Liver (tissue), 8 donors: ENCODE measurements at regions not wholly inside any gene's neighbourhood (a gene's known extent, or its start where the extent isn't known, plus 50 kb on each side); places are given as distances from the start of the nearest gene placed in this dataset.

Experiments used
- DNase-seq: peaks from one replicate; pipeline ENCODE4 v3.0.0-alpha.2; 2017; ENCODE audit warnings: low spot score
- H3K27ac ChIP-seq, 2 donors: one replicate each; pipeline ENCODE4 v1.7.0; 2013; ENCODE audit warnings: inconsistent platforms in 2 of 2, low read length in 2 of 2, control low read depth in 1 of 2, low read depth in 1 of 2, mild to moderate bottlenecking in 1 of 2
- H3K27me3 ChIP-seq, 4 donors: one replicate each; pipeline versions ENCODE4 v1.6.1 to v1.7.0; 2013; ENCODE audit warnings: low read length in 3 of 4, inconsistent platforms in 1 of 4, mild to moderate bottlenecking in 1 of 4, moderate library complexity in 1 of 4; ENCODE audit not compliant: control insufficient read depth in 4 of 4, insufficient read depth in 4 of 4
- H3K36me3 ChIP-seq, 4 donors: one replicate each; pipeline versions ENCODE4 v1.6.1 to v1.7.0; 2013; ENCODE audit warnings: low read length in 3 of 4, mild to moderate bottlenecking in 3 of 4, low read depth in 1 of 4, moderate library complexity in 1 of 4; ENCODE audit not compliant: control insufficient read depth in 4 of 4, insufficient read depth in 3 of 4
- H3K4me1 ChIP-seq, 4 donors: one replicate each; pipeline versions ENCODE4 v1.6.1 to v1.7.0; 2013; ENCODE audit warnings: low read length in 3 of 4, mild to moderate bottlenecking in 3 of 4, moderate library complexity in 1 of 4; ENCODE audit not compliant: control insufficient read depth in 4 of 4, insufficient read depth in 4 of 4
- H3K4me3 ChIP-seq, 3 donors: one replicate each; pipeline versions ENCODE4 v1.6.1 to v1.7.0; 2013; ENCODE audit warnings: low read length in 3 of 3, control low read depth in 1 of 3, low read depth in 1 of 3, mild to moderate bottlenecking in 1 of 3
- H3K9ac ChIP-seq, 2 donors: one replicate each; pipeline ENCODE4 v1.7.0; 2013; ENCODE audit warnings: low read length in 2 of 2, mild to moderate bottlenecking in 2 of 2, moderate library complexity in 2 of 2, control low read depth in 1 of 2, low read depth in 1 of 2
- H3K9me3 ChIP-seq, 4 donors: one replicate each; pipeline versions ENCODE4 v1.6.1 to v1.7.0; 2013; ENCODE audit warnings: low read length in 3 of 4; ENCODE audit not compliant: control insufficient read depth in 4 of 4
- EGR1 ChIP-seq, 2 donors: IDR thresholded peaks; 2 replicates each; pipeline ENCODE4 v1.6.1; 2016 to 2018; ENCODE audit warnings: antibody characterized with exemption in 2 of 2, low read depth in 2 of 2
- FOXA1 ChIP-seq: IDR thresholded peaks from 2 replicates; pipeline ENCODE4 v1.6.1; 2016; ENCODE audit warnings: antibody characterized with exemption
- FOXA2 ChIP-seq: IDR thresholded peaks from 2 replicates; pipeline ENCODE4 v1.6.1; 2016; ENCODE audit warnings: antibody characterized with exemption
- GABPA ChIP-seq, 2 donors: IDR thresholded peaks in 1 of 2; conservative IDR thresholded peaks in 1 of 2; 2 replicates each; pipeline ENCODE4 v1.6.1; 2016; ENCODE audit warnings: antibody characterized with exemption in 2 of 2, mild to moderate bottlenecking in 1 of 2, moderate library complexity in 1 of 2
- JUND ChIP-seq, 2 donors: IDR thresholded peaks; 2 replicates each; pipeline ENCODE4 v1.6.1; 2016; ENCODE audit warnings: antibody characterized with exemption in 2 of 2
- NR2F2 ChIP-seq: IDR thresholded peaks from 2 replicates; pipeline ENCODE4 v1.6.1; 2016; ENCODE audit warnings: antibody characterized with exemption
- RAD21 ChIP-seq, 2 donors: IDR thresholded peaks; 2 replicates each; pipeline ENCODE4 v1.6.1; 2016; ENCODE audit warnings: antibody characterized with exemption in 2 of 2, mild to moderate bottlenecking in 2 of 2
- RXRA ChIP-seq, 2 donors: IDR thresholded peaks; 2 replicates each; pipeline ENCODE4 v1.6.1; 2017 to 2018; ENCODE audit warnings: antibody characterized with exemption in 2 of 2, mild to moderate bottlenecking in 1 of 2
- SP1 ChIP-seq: IDR thresholded peaks from 2 replicates; pipeline ENCODE4 v1.6.1; 2018; ENCODE audit warnings: antibody characterized with exemption, mild to moderate bottlenecking
- YY1 ChIP-seq: IDR thresholded peaks from 2 replicates; pipeline ENCODE4 v1.6.1; 2016; ENCODE audit warnings: antibody characterized with exemption, mild to moderate bottlenecking
- whole genome bisulfite sequencing: extraction: QIAGEN DNeasy Blood & Tissue Kit; methylation state at CpG from one replicate; pipeline ENCODE4 v1.1.7; 2013; 5-methylcytosine and 5-hydroxymethylcytosine counted together
- TF ChIP-seq, protein P1 (sequence below): IDR thresholded peaks from 2 replicates; pipeline ENCODE4 v1.6.1; 2016; ENCODE audit warnings: antibody characterized with exemption
- TF ChIP-seq, protein P2 (sequence below): fragments of 150-350 bp; IDR thresholded peaks from 2 replicates; pipeline ENCODE4 v1.5.1; 2017; ENCODE audit warnings: improper control_type of control experiment, low read depth, low read length; ENCODE audit not compliant: missing input control
- TF ChIP-seq, protein P3 (sequence below): IDR thresholded peaks from 2 replicates; pipeline ENCODE4 v1.6.1; 2016; ENCODE audit warnings: antibody characterized with exemption, mild to moderate bottlenecking
- TF ChIP-seq, protein P4 (sequence below): IDR thresholded peaks from 2 replicates; pipeline ENCODE4 v1.6.1; 2016; ENCODE audit warnings: antibody characterized with exemption
- TF ChIP-seq, protein P5 (sequence below): IDR thresholded peaks from 2 replicates; pipeline ENCODE4 v1.6.1; 2016; ENCODE audit warnings: antibody characterized with exemption
- donor health status: healthy.
- donor health status: healthy.
- donor health status: healthy.
- donor health status: healthy.
- donor health status: healthy.

DNA sequence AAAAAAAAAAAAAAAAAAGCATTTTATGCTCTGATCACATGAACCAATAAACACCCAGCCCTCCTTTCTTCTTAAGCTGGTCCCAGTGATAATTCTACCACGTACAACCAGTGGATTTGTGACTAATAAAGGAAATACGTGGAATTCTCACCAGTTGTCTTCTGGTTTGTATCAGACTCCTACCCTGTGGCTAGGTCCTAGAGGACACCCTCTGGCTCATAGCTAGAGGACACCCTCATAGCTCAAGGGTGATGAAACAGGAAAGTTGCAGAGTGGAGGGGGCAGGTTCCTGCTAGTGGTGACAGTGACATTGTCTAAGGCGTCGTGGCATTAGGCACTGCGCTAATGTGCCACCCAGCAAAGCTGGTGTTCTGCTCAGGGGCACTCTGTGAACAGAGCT lies 167.8 kb downstream of the BCL11A start:
- H3K27me3 ChIP-seq, result no peaks in the 10 kb centered on the region
- no peak overlapping the region for H3K27ac ChIP-seq
- DNase-seq, result no peak
- TF ChIP-seq, protein P1, sequence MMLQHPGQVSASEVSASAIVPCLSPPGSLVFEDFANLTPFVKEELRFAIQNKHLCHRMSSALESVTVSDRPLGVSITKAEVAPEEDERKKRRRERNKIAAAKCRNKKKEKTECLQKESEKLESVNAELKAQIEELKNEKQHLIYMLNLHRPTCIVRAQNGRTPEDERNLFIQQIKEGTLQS, result no peak
- TF ChIP-seq JUND (IDR thresholded peaks at IDR 0.05) (no peak), GABPA (IDR thresholded peaks at IDR 0.05 in 1 of 2, conservative IDR thresholded peaks at IDR 0.05 in 1 of 2) (no peak), NR2F2 (no peak), SP1 (no peak), RXRA (IDR thresholded peaks at IDR 0.05) (no peak), FOXA2 (no peak), RAD21 (IDR thresholded peaks at IDR 0.05) (no peak), YY1 (no peak), EGR1 (IDR thresholded peaks at IDR 0.05; ENCODE audit: low read depth in 2 of 2) (no peak)
- TF ChIP-seq, protein P2, sequence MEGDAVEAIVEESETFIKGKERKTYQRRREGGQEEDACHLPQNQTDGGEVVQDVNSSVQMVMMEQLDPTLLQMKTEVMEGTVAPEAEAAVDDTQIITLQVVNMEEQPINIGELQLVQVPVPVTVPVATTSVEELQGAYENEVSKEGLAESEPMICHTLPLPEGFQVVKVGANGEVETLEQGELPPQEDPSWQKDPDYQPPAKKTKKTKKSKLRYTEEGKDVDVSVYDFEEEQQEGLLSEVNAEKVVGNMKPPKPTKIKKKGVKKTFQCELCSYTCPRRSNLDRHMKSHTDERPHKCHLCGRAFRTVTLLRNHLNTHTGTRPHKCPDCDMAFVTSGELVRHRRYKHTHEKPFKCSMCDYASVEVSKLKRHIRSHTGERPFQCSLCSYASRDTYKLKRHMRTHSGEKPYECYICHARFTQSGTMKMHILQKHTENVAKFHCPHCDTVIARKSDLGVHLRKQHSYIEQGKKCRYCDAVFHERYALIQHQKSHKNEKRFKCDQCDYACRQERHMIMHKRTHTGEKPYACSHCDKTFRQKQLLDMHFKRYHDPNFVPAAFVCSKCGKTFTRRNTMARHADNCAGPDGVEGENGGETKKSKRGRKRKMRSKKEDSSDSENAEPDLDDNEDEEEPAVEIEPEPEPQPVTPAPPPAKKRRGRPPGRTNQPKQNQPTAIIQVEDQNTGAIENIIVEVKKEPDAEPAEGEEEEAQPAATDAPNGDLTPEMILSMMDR, result no peak
- TF ChIP-seq, protein P3, sequence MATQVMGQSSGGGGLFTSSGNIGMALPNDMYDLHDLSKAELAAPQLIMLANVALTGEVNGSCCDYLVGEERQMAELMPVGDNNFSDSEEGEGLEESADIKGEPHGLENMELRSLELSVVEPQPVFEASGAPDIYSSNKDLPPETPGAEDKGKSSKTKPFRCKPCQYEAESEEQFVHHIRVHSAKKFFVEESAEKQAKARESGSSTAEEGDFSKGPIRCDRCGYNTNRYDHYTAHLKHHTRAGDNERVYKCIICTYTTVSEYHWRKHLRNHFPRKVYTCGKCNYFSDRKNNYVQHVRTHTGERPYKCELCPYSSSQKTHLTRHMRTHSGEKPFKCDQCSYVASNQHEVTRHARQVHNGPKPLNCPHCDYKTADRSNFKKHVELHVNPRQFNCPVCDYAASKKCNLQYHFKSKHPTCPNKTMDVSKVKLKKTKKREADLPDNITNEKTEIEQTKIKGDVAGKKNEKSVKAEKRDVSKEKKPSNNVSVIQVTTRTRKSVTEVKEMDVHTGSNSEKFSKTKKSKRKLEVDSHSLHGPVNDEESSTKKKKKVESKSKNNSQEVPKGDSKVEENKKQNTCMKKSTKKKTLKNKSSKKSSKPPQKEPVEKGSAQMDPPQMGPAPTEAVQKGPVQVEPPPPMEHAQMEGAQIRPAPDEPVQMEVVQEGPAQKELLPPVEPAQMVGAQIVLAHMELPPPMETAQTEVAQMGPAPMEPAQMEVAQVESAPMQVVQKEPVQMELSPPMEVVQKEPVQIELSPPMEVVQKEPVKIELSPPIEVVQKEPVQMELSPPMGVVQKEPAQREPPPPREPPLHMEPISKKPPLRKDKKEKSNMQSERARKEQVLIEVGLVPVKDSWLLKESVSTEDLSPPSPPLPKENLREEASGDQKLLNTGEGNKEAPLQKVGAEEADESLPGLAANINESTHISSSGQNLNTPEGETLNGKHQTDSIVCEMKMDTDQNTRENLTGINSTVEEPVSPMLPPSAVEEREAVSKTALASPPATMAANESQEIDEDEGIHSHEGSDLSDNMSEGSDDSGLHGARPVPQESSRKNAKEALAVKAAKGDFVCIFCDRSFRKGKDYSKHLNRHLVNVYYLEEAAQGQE, result no peak
- TF ChIP-seq, protein P4, sequence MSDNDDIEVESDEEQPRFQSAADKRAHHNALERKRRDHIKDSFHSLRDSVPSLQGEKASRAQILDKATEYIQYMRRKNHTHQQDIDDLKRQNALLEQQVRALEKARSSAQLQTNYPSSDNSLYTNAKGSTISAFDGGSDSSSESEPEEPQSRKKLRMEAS, result no peak
- TF ChIP-seq, protein P5, sequence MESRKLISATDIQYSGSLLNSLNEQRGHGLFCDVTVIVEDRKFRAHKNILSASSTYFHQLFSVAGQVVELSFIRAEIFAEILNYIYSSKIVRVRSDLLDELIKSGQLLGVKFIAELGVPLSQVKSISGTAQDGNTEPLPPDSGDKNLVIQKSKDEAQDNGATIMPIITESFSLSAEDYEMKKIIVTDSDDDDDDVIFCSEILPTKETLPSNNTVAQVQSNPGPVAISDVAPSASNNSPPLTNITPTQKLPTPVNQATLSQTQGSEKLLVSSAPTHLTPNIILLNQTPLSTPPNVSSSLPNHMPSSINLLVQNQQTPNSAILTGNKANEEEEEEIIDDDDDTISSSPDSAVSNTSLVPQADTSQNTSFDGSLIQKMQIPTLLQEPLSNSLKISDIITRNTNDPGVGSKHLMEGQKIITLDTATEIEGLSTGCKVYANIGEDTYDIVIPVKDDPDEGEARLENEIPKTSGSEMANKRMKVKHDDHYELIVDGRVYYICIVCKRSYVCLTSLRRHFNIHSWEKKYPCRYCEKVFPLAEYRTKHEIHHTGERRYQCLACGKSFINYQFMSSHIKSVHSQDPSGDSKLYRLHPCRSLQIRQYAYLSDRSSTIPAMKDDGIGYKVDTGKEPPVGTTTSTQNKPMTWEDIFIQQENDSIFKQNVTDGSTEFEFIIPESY, result no peak
- H3K36me3 ChIP-seq, result no peaks in the 10 kb centered on the region
- no peak overlapping the region for H3K9ac ChIP-seq
- no peak overlapping the region for H3K4me3 ChIP-seq
- WGBS, result 85% methylated on average over 5 of the region's 5 CpGs
- H3K9me3 ChIP-seq, result no peaks in the 10 kb centered on the region
- no peaks in the 10 kb centered on the region for H3K4me1 ChIP-seq

DNA sequence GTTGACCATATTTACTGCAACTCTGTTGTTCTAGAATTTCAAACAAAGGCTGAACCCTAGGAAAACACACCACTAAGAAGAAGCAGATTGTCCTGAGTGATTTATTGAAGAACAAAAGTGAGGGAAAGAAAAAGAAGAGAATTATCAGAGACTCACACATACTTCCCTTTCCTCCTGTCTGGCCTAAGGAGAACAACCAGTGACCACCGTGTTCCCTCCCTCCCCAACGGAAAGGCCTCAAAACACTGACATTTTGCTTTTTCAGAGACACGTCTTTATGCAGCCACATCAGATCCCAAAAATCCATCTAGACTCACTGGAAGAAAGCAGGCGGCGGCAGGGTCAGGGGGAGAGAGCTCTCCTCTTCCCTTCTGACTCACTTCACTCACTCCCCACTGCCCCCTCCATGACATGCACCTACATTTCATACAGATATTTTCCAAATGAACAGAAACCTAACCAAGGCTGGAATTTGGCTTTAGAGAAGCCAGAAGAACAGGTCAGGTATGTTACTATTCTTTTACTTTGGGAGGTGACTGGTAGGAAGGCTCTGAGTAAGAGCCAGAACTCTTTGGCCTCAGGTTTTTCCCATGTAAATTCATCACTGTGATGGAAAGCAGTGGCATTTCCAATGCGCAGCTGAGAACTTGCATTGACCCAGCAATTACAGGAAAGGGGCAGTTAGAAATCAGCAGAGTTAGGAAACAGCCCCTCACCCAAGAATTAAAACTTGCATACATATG lies 169.9 kb downstream of the BCL11A start:
- WGBS, result 80% methylated on average over 6 of the region's 6 CpGs
- TF ChIP-seq FOXA1 (no peak), RXRA (IDR thresholded peaks at IDR 0.05) (no peak), JUND (IDR thresholded peaks at IDR 0.05) (no peak), SP1 (no peak), GABPA (IDR thresholded peaks at IDR 0.05 in 1 of 2, conservative IDR thresholded peaks at IDR 0.05 in 1 of 2) (no peak), FOXA2 (no peak)
- TF ChIP-seq, protein P2, result no peak
- TF ChIP-seq, protein P4, result no peak
- TF ChIP-seq, protein P3, result no peak
- TF ChIP-seq, protein P1, result no peak

More for the DNA sequence above, 169.9 kb downstream of the BCL11A start:
- no peak overlapping the region for H3K4me3 ChIP-seq
- no peaks in the 10 kb centered on the region for H3K27me3 ChIP-seq
- no peaks in the 10 kb centered on the region for H3K4me1 ChIP-seq
- no peak for DNase-seq
- no peaks in the 10 kb centered on the region for H3K36me3 ChIP-seq
- no peaks in the 10 kb centered on the region for H3K9me3 ChIP-seq
- H3K27ac ChIP-seq, result no peak overlapping the region
- H3K9ac ChIP-seq, result no peak overlapping the region
